NCI-H2107 treated with DMSO at 0.1 percent for 48 hours (cell line): ENCODE measurements at regions not wholly inside any gene's neighbourhood (a gene's known extent, or its start where the extent isn't known, plus 50 kb on each side); places are given as distances from the start of the nearest gene placed in this dataset.
"Not testable (repeated sequence)": the region's sequence is repeated elsewhere in the genome, so short reads cannot be mapped to it uniquely, and the experiment has no call there.

ENCODE experiments used
- DNase-seq: peaks from one replicate; lab custom pipeline; 2025; ENCODE audit not compliant: unreplicated experiment; lab: John Stamatoyannopoulos, UW

GRCh38 chr14:41549821-41550607 is 56.7 kb upstream of the LRFN5 start:
- DNase-seq = no peak

- no peak for DNase-seq
Observed at GRCh38 chr14:41549282-41549681, 57.4 kb upstream of the LRFN5 start.

- no peak for DNase-seq
Observed at GRCh38 chr14:41548666-41549065, 58.0 kb upstream of the LRFN5 start.

- no peak for DNase-seq
Observed at GRCh38 chr14:41541333-41541732, 65.3 kb upstream of the LRFN5 start.

- DNase-seq = no peak
Observed at GRCh38 chr14:41532255-41532654, 74.4 kb upstream of the LRFN5 start.

GRCh38 chr14:41521891-41522290 is 84.8 kb upstream of the LRFN5 start:
- no peak for DNase-seq

GRCh38 chr14:41518030-41518429 is 88.6 kb upstream of the LRFN5 start:
- not testable (repeated sequence) for DNase-seq

GRCh38 chr14:41506552-41506951 is 100.1 kb upstream of the LRFN5 start:
- DNase-seq = no peak

GRCh38 chr14:41505491-41505890 is 101.2 kb upstream of the LRFN5 start:
- no peak for DNase-seq

GRCh38 chr14:41498959-41499358 is 107.7 kb upstream of the LRFN5 start:
- DNase-seq = peak; percentile 41

GRCh38 chr14:41490323-41490722 is 116.4 kb upstream of the LRFN5 start:
- DNase-seq = no peak

GRCh38 chr14:41489315-41489972 is 117.2 kb upstream of the LRFN5 start:
- DNase-seq = no peak

- DNase-seq = no peak
Observed at GRCh38 chr14:41488401-41488800, 118.3 kb upstream of the LRFN5 start.

GRCh38 chr14:41482861-41483260 is 123.8 kb upstream of the LRFN5 start:
- DNase-seq = no peak

GRCh38 chr14:41476526-41476925 is 130.2 kb upstream of the LRFN5 start:
- DNase-seq = no peak

- no peak for DNase-seq
Observed at GRCh38 chr14:41461380-41461779, 145.3 kb upstream of the LRFN5 start.

- no peak for DNase-seq
Observed at GRCh38 chr14:41457393-41457792, 149.3 kb upstream of the LRFN5 start.

- DNase-seq = no peak
Observed at GRCh38 chr14:41449066-41449465, 157.6 kb upstream of the LRFN5 start.

GRCh38 chr14:41446008-41446407 is 160.7 kb upstream of the LRFN5 start:
- DNase-seq = no peak

- no peak for DNase-seq
Observed at GRCh38 chr14:41423503-41423902, 183.2 kb upstream of the LRFN5 start.

- DNase-seq = not testable (repeated sequence)
Observed at GRCh38 chr14:41421308-41421707, 185.4 kb upstream of the LRFN5 start.

GRCh38 chr14:41419709-41420108 is 187.0 kb upstream of the LRFN5 start:
- DNase-seq = no peak

GRCh38 chr14:41418851-41419250 is 187.8 kb upstream of the LRFN5 start:
- DNase-seq = no peak
